ENCODE measurements at regions not wholly inside any gene's neighbourhood (a gene's known extent, or its start where the extent isn't known, plus 50 kb on each side); places are given as distances from the start of the nearest gene placed in this dataset.

DNA sequence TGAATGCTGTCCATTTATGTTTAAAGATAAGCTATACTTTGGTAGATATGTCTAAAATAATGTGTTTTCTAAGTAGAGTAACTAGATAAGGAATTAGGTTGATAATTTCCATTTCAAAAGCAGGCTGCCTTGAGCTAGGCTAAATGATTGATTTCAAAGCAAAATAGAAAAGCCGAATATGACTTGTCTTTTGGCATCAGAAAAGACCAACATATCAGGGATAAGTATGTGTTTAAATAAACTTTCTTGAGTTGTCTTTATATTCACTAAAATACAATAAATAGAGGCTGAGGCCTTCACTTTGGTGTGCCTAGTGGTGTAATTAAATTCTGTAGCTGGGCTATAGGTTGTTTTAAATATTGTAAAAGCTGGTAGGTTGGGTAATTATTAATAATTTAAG, 569.0 kb downstream of the TAF11L14 start:
- H3K27me3 ChIP-seq (ENCODE audit: control insufficient read depth in 2 of 2, insufficient read depth in 2 of 2, low read length in 2 of 2), result no peaks in the 10 kb centered on the region
- DNase-seq, result no peak
- Mint-ChIP-seq H3K4me3 (no peak overlapping the region), H3K4me1 (peaks cover 9% of the 10 kb centered on the region), H3K27ac (no peak overlapping the region), H3K9me3 (peaks cover 0 to 17% (median 8%) of the 10 kb centered on the region in 7 donors), H3K36me3 (no peaks in the 10 kb centered on the region), H3K27me3 (ENCODE audit: low read depth in 3 of 3) (no peaks in the 10 kb centered on the region)
- H4K20me1 ChIP-seq (ENCODE audit: insufficient read depth, low read length), result no peaks in the 10 kb centered on the region
- intact Hi-C loops (cut with micrococcal nuclease), result no loop called here
- H3K4me2 ChIP-seq (replicated peaks; ENCODE audit: extremely low read depth, low read length, poor library complexity, severe bottlenecking), result no peak overlapping the region
- H3K79me2 ChIP-seq (ENCODE audit: insufficient read depth, low read length), result no peaks in the 10 kb centered on the region
- no peak overlapping the region for H3K4me3 ChIP-seq (replicated peaks in 1 of 3; ENCODE audit: low read depth in 2 of 3, low read length in 3 of 3)
- H3K27ac ChIP-seq (ENCODE audit: low read depth in 1 of 2, low read length in 2 of 2), result no peak overlapping the region
- no CpG with 5 or more reads among the region's 1 CpG for WGBS (ENCODE audit: insufficient coverage)
- no peak overlapping the region for H2AFZ ChIP-seq (ENCODE audit: insufficient read depth, low read depth, low read length, poor library complexity, severe bottlenecking)
- H3K9me3 ChIP-seq (replicated peaks in 1 of 2; ENCODE audit: control insufficient read depth in 1 of 2, insufficient read depth in 1 of 2, low read length in 2 of 2), result peaks cover 0 to 1% of the 10 kb centered on the region in 2 donors
- H3K9ac ChIP-seq (ENCODE audit: insufficient read depth, low read length, poor library complexity, severe bottlenecking), result no peak overlapping the region
- no peaks in the 10 kb centered on the region for H3K36me3 ChIP-seq (replicated peaks in 1 of 2; ENCODE audit: control insufficient read depth in 1 of 2, insufficient read depth in 2 of 2, low read length in 2 of 2)
- peaks cover 0 to 2% of the 10 kb centered on the region in 2 donors for H3K4me1 ChIP-seq (ENCODE audit: control insufficient read depth in 1 of 2, insufficient read depth in 2 of 2, low read length in 2 of 2)
- TF ChIP-seq, protein P1, sequence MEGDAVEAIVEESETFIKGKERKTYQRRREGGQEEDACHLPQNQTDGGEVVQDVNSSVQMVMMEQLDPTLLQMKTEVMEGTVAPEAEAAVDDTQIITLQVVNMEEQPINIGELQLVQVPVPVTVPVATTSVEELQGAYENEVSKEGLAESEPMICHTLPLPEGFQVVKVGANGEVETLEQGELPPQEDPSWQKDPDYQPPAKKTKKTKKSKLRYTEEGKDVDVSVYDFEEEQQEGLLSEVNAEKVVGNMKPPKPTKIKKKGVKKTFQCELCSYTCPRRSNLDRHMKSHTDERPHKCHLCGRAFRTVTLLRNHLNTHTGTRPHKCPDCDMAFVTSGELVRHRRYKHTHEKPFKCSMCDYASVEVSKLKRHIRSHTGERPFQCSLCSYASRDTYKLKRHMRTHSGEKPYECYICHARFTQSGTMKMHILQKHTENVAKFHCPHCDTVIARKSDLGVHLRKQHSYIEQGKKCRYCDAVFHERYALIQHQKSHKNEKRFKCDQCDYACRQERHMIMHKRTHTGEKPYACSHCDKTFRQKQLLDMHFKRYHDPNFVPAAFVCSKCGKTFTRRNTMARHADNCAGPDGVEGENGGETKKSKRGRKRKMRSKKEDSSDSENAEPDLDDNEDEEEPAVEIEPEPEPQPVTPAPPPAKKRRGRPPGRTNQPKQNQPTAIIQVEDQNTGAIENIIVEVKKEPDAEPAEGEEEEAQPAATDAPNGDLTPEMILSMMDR (IDR thresholded peaks at IDR 0.05), result no peak

- Histone ChIP-seq H3K9me3 (replicated peaks in 1 of 2; ENCODE audit: control insufficient read depth in 1 of 2, insufficient read depth in 1 of 2, low read length in 2 of 2) (peaks cover 0 to 4% of the 10 kb centered on the region in 2 donors), H3K27ac (ENCODE audit: low read depth in 1 of 2, low read length in 2 of 2) (no peak overlapping the region), H4K20me1 (ENCODE audit: insufficient read depth, low read length) (no peaks in the 10 kb centered on the region), H2AFZ (ENCODE audit: insufficient read depth, low read depth, low read length, poor library complexity, severe bottlenecking) (no peak overlapping the region), H3K79me2 (ENCODE audit: insufficient read depth, low read length) (no peaks in the 10 kb centered on the region), H3K27me3 (ENCODE audit: control insufficient read depth in 2 of 2, insufficient read depth in 2 of 2, low read length in 2 of 2) (no peaks in the 10 kb centered on the region), H3K4me1 (ENCODE audit: control insufficient read depth in 1 of 2, insufficient read depth in 2 of 2, low read length in 2 of 2) (no peaks in the 10 kb centered on the region), H3K9ac (ENCODE audit: insufficient read depth, low read length, poor library complexity, severe bottlenecking) (no peak overlapping the region), H3K4me3 (replicated peaks in 1 of 3; ENCODE audit: low read depth in 2 of 3, low read length in 3 of 3) (no peak overlapping the region), H3K4me2 (replicated peaks; ENCODE audit: extremely low read depth, low read length, poor library complexity, severe bottlenecking) (no peak overlapping the region), H3K36me3 (replicated peaks in 1 of 2; ENCODE audit: control insufficient read depth in 1 of 2, insufficient read depth in 2 of 2, low read length in 2 of 2) (no peaks in the 10 kb centered on the region)
- WGBS (ENCODE audit: insufficient coverage), result no CpG with 5 or more reads among the region's 4 CpGs
- H3K9me3 Mint-ChIP-seq, result peaks cover 2 to 12% (median 4%) of the 10 kb centered on the region in 7 donors
- no peak overlapping the region for H3K4me3 Mint-ChIP-seq
- DNase-seq, result no peak
- peaks cover 12% of the 10 kb centered on the region for H3K4me1 Mint-ChIP-seq
- H3K27ac Mint-ChIP-seq, result no peak overlapping the region
- intact Hi-C loops (cut with micrococcal nuclease), result no loop called here
- no peaks in the 10 kb centered on the region for H3K27me3 Mint-ChIP-seq (ENCODE audit: low read depth in 3 of 3)
- TF ChIP-seq, protein P1 (IDR thresholded peaks at IDR 0.05), result no peak
- H3K36me3 Mint-ChIP-seq, result no peaks in the 10 kb centered on the region
Observed at GRCh38 chr5:18213666-18214065, 579.4 kb downstream of the TAF11L14 start.

Measured in CD14-positive monocyte (primary cell).